PC-9 (cell line): ENCODE measurements at regions not wholly inside any gene's neighbourhood (a gene's known extent, or its start where the extent isn't known, plus 50 kb on each side); places are given as distances from the start of the nearest gene placed in this dataset.

ENCODE experiments used
- BruUV-seq: library from RNA; stranded (reverse); fragments of 400-500 nt; replicated peaks from 2 replicates; lab custom pipeline; 2021; lab: Mats Ljungman, UMichigan
- CTCF ChIA-PET: fragments of 300-600 bp; sonication (Branson Sonifier 250); formaldehyde crosslinking; loops from one replicate; lab custom pipeline; 2022; ENCODE audit warnings: antibody characterized with exemption; lab: Charles Lee
- POLR2A ChIA-PET: fragments of 300-600 bp; sonication (Branson Sonifier 250); formaldehyde crosslinking; loops from one replicate; lab custom pipeline; 2022; ENCODE audit warnings: antibody characterized with exemption; ENCODE audit not compliant: unreplicated experiment; lab: Charles Lee
- DNase-seq, 2 experiments: peaks; one replicate each; pipeline versions ENCODE4 v3.0.0 to v3.0.0-alpha.2; 2015 to 2022; ENCODE audit warnings: mixed read lengths in 1 of 2
- H2AFZ ChIP-seq: fragments of 200-600 bp; sonication (generic); 2 replicates; pipeline ENCODE4 v1.8.1; 2017; ENCODE audit warnings: antibody characterized with exemption
- H3F3A ChIP-seq: fragments of 200-600 bp; sonication (generic); 2 replicates; pipeline ENCODE4 v1.8.1; 2017; ENCODE audit warnings: antibody characterized with exemption, mild to moderate bottlenecking, low read depth; ENCODE audit not compliant: insufficient read depth
- H3K27ac ChIP-seq: fragments of 200-600 bp; sonication (generic); 2 replicates; pipeline ENCODE4 v1.6.1; 2016; ENCODE audit warnings: mixed run types
- H3K27me3 ChIP-seq: fragments of 200-600 bp; sonication (generic); 2 replicates; pipeline ENCODE4 v1.6.1; 2016; ENCODE audit warnings: low read depth, mixed run types; ENCODE audit not compliant: insufficient read depth
- H3K36me3 ChIP-seq: fragments of 200-600 bp; sonication (generic); 2 replicates; pipeline ENCODE4 v1.6.1; 2016; ENCODE audit warnings: low read depth, mixed run types
- H3K4me1 ChIP-seq: fragments of 200-600 bp; sonication (generic); replicated peaks from 2 replicates; pipeline ENCODE4 v1.6.1; 2016; ENCODE audit warnings: mixed run types; ENCODE audit not compliant: insufficient read depth
- H3K4me2 ChIP-seq: fragments of 200-600 bp; sonication (generic); 2 replicates; pipeline ENCODE4 v1.6.1; 2017; ENCODE audit warnings: mixed run types
- H3K4me3 ChIP-seq: fragments of 200-600 bp; sonication (generic); 2 replicates; pipeline ENCODE4 v1.6.1; 2016; ENCODE audit warnings: mixed run types
- H3K79me2 ChIP-seq: fragments of 200-600 bp; sonication (generic); 2 replicates; pipeline ENCODE4 v1.6.1; 2017; ENCODE audit warnings: low read depth, mixed run types
- H3K9me2 ChIP-seq: fragments of 200-600 bp; sonication (generic); 2 replicates; pipeline ENCODE4 v1.8.1; 2017; ENCODE audit warnings: mild to moderate bottlenecking; ENCODE audit not compliant: insufficient read depth
- H3K9me3 ChIP-seq: fragments of 200-600 bp; sonication (generic); 2 replicates; pipeline ENCODE4 v1.8.1; 2016; ENCODE audit warnings: low read depth; ENCODE audit not compliant: insufficient read depth
- H4K20me1 ChIP-seq: fragments of 200-600 bp; sonication (generic); 2 replicates; pipeline ENCODE4 v1.8.1; 2017; ENCODE audit not compliant: insufficient read depth
- CTCF ChIP-seq: fragments of 200-600 bp; sonication (generic); conservative IDR thresholded peaks from 2 replicates; pipeline ENCODE4 v1.6.1; 2017; ENCODE audit warnings: mixed run types, antibody characterized with exemption, mild to moderate bottlenecking, moderate library complexity
- EZH2 ChIP-seq: fragments of 200-600 bp; sonication (generic); IDR thresholded peaks from 2 replicates; pipeline ENCODE4 v1.8.0; 2017; ENCODE audit warnings: antibody characterized with exemption, low read depth
- intact Hi-C: fragments of 100-400 bp; cut with micrococcal nuclease; formaldehyde crosslinking; loops from one replicate; pipeline ENCODE4 v1.10.0; 2022; ENCODE audit not compliant: unreplicated experiment

GRCh38 chr5:174490728-174491127 lies 233.7 kb upstream of the MSX2 start:
- no peaks in the 10 kb centered on the region for H3K9me3 ChIP-seq
- H3K79me2 ChIP-seq, result no peaks in the 10 kb centered on the region
- H3F3A ChIP-seq, result no peaks in the 10 kb centered on the region
- no peaks in the 10 kb centered on the region for H3K4me1 ChIP-seq
- no peaks in the 10 kb centered on the region for H3K36me3 ChIP-seq
- no peak overlapping the region for H3K27ac ChIP-seq
- CTCF ChIA-PET, result no interaction called here
- no peaks in the 10 kb centered on the region for H3K9me2 ChIP-seq
- no peaks in the 10 kb centered on the region for H4K20me1 ChIP-seq
- DNase-seq, result no peak
- intact Hi-C loops, result no loop called here
- no peak overlapping the region for H3K4me3 ChIP-seq
- BruUV-seq, result no TSS peak
- peaks cover 57% of the 10 kb centered on the region for H3K27me3 ChIP-seq
- TF ChIP-seq CTCF (no peak), EZH2 (no peak)
- no peak overlapping the region for H2AFZ ChIP-seq
- POLR2A ChIA-PET, result no interaction called here
- no peak overlapping the region for H3K4me2 ChIP-seq

- POLR2A ChIA-PET, result no interaction called here
- no peaks in the 10 kb centered on the region for H4K20me1 ChIP-seq
- no peaks in the 10 kb centered on the region for H3K4me1 ChIP-seq
- H3K36me3 ChIP-seq, result no peaks in the 10 kb centered on the region
- no TSS peak for BruUV-seq
- intact Hi-C loops, result no loop called here
- no peaks in the 10 kb centered on the region for H3K9me2 ChIP-seq
- TF ChIP-seq CTCF (no peak), EZH2 (no peak)
- H3K27me3 ChIP-seq, result peaks cover 52% of the 10 kb centered on the region
- no peaks in the 10 kb centered on the region for H3K9me3 ChIP-seq
- CTCF ChIA-PET, result no interaction called here
- H3K27ac ChIP-seq, result no peak overlapping the region
- no peak overlapping the region for H3K4me3 ChIP-seq
- no peaks in the 10 kb centered on the region for H3F3A ChIP-seq
- no peak for DNase-seq
- H3K4me2 ChIP-seq, result no peak overlapping the region
- H2AFZ ChIP-seq, result no peak overlapping the region
- no peaks in the 10 kb centered on the region for H3K79me2 ChIP-seq
These were observed 233.1 kb upstream of the MSX2 start for GRCh38 chr5:174491265-174491664.

GRCh38 chr5:174491761-174492350 lies 232.5 kb upstream of the MSX2 start:
- Histone ChIP-seq H2AFZ (no peak overlapping the region), H3K4me3 (no peak overlapping the region), H4K20me1 (no peaks in the 10 kb centered on the region), H3K27ac (no peak overlapping the region), H3K27me3 (peaks cover 46% of the 10 kb centered on the region), H3K4me1 (no peaks in the 10 kb centered on the region), H3K9me2 (no peaks in the 10 kb centered on the region), H3K79me2 (no peaks in the 10 kb centered on the region), H3K36me3 (no peaks in the 10 kb centered on the region), H3K9me3 (no peaks in the 10 kb centered on the region), H3F3A (no peaks in the 10 kb centered on the region), H3K4me2 (no peak overlapping the region)
- BruUV-seq, result no TSS peak
- intact Hi-C loops, result no loop called here
- TF ChIP-seq CTCF (no peak), EZH2 (no peak)
- DNase-seq, result peak in 1 of 2 experiments; percentile 42
- POLR2A ChIA-PET, result no interaction called here
- CTCF ChIA-PET, result no interaction called here
